CMK (cell line): ENCODE measurements at regions not wholly inside any gene's neighbourhood (a gene's known extent, or its start where the extent isn't known, plus 50 kb on each side); places are given as distances from the start of the nearest gene placed in this dataset.

ENCODE experiments used
- DNase-seq: peaks from one replicate; pipeline ENCODE4 v3.0.0-alpha.2; 2010; ENCODE audit warnings: low read depth

- DNase-seq = no peak
These were observed 207.1 kb upstream of the ZFHX3 start for GRCh38 chr16:73255031-73255430.

DNA sequence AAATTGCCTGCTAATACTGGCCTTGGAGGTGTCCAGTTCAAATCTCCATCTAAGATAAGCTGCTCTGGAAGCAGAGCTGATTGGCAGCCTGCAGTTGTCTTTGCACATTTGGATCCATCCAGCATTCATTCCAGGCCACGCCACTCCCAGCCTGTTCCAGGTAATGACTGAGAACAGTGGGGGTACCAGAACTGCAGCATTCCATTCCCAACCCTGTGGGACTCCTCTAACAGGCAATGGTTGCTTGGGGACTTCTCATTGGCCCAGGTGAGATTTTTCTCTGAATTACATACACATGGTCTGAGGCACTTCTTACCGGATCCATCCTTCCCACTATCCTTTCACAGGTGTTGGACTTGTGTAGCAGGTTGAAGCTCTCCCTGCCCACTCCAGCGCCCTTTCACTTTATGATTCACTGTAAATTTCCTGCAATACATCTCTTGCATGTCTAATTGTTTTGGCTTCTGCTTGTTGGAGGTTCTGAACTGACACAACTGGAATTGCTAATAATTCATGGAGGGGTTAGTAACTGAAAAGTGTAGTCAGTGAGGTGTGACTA lies 206.1 kb upstream of the ZFHX3 start:
- DNase-seq = no peak

- DNase-seq = no peak
These were observed 204.5 kb upstream of the ZFHX3 start for GRCh38 chr16:73252446-73252845.

DNA sequence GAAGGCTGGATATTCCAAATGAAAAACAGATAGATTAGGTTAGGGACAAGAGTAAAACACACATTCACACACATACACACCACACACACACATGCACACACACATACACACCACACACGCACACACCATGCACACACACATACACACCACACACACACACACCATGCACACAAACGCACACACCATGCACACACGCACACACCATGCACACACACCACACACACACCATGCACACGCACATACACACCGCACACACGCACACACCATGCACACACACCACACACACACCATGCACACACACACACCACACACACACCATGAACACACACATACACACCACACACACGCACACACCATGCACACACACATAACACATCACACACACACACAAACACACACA lies 203.7 kb upstream of the ZFHX3 start:
- no peak for DNase-seq

DNA sequence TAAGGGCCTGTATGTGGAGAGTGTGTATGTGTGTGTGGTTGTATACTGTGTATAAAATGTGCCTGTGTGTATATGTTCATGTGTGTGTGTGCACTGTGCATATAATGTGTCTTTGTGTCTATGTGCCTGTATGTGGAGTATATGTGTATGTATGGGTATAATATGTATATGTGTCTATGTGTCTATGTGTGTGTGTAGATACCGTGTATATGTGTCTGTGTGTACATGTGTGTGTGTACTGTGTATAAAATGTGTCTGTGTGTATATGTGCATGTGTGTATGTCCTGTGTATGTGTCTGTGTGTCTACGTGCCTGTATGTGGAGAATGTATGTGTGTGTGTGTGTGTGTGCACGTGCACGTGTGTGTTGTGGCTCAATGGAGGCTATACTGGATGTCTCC lies 200.4 kb upstream of the ZFHX3 start:
- DNase-seq = no peak

GRCh38 chr16:73240920-73241319 lies 193.0 kb upstream of the ZFHX3 start:
- no peak for DNase-seq

- DNase-seq = no peak
These were observed 189.7 kb upstream of the ZFHX3 start for GRCh38 chr16:73237601-73238000.

GRCh38 chr16:73234496-73234895 lies 186.6 kb upstream of the ZFHX3 start:
- DNase-seq = no peak

- no peak for DNase-seq
These were observed 186.0 kb upstream of the ZFHX3 start for GRCh38 chr16:73233846-73234424.

- DNase-seq = no peak
These were observed 185.4 kb upstream of the ZFHX3 start for GRCh38 chr16:73233329-73233765.

DNA sequence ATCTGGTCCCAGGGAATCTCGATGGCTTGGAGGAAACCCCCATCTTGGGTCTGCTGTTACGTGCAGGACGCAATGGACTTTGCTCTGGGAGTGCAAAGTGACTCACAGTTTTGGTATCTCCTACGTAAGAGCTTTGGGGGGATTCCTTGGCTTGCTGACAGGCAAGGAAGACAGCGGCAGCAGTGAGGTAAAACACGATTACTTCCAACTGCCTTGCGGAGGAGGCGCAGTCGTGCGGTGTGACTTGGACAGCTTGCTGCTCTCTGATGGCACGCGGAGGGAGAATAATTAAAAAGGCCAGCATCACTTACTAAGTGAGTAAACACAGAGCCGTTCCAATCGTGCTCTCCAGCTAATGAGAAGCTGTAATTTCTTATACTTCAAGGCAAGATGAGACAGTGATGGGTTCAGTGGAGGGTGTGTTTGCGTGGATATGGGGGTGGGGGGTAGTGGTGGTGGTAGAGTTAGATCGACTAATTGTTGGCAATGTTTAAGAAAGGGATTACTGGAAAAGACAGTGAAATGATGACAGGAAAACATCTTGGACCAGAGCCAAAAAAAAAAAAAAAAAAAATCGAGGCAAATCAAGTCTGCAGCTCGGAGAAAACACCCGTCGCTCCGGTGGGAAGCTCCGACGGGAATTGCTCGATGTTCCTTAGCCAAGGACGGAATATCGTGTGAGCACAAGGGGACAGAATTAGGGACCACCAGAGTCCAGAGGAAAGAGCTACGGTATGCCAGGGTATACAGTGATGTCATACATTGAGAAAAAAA lies 184.8 kb upstream of the ZFHX3 start:
- no peak for DNase-seq

DNA sequence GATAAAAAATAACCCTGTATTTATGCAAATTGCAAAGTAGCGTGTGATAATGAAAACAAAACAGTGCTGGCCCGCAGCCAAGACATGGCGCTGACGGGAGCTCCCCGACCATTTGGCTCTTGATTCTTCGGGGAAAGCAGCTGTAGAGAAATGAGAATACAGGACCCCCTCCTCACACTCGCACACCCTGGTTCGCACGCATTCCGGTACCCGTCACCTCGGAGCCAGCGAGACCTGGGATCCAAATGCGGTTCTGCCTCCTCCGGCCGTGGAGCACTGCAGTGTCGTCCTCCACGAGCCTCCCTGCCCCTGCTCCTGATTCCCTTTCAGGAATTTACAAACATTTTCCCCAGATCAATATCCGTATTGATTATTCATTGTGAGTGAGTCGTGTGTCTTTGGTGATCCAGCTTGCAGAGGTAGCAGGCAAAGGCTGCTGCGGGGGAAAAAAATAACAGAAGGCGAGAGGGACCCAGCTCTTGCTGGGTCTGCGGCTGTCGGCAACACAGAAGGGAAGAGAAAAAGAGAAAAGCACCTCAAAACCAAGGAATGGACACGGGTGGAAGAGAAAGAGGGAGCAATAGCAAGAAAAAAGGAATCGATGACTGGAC lies 184.1 kb upstream of the ZFHX3 start:
- no peak for DNase-seq

GRCh38 chr16:73231379-73231778 lies 183.5 kb upstream of the ZFHX3 start:
- DNase-seq = no peak

- no peak for DNase-seq
These were observed 182.7 kb upstream of the ZFHX3 start for GRCh38 chr16:73230651-73231050.

DNA sequence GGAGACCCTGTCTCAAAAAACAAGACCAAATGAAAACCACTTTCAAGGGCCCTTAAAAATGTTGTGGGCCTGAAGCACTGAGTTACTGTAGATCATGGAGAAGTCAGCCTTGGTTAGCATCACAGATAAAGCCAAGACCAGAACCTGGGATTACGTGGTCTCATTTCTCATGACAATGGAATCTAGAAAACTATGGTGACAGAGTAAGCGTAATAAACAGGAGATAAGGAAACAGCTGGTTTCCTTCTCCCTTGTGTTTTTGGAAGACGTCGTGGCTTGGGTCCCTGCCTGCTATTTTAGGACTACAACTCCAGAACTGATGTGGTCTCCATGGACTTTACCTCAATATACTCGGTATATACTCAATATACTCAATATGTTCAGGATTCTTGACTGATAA lies 180.7 kb upstream of the ZFHX3 start:
- DNase-seq = no peak

DNA sequence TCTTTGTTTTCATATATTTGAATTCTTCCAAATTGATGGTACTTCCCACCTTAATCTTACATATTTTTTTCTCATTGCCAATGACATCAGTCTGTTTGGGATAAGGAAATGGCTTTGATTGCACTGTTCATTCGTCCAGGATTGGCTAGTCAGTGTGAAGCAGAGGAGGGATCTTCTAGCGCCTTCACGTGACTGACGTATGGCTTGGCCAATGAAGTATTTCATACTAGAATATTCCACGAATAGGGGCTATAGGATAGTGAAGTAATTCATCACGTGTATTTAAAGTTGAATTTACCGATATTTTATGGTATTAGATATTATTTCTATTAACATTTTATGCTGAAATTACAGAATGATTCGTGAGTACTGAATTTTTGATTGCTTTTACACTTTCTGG lies 178.7 kb upstream of the ZFHX3 start:
- DNase-seq = no peak

GRCh38 chr16:73225983-73226382 lies 178.1 kb upstream of the ZFHX3 start:
- DNase-seq = no peak

- DNase-seq = no peak
These were observed 172.9 kb upstream of the ZFHX3 start for GRCh38 chr16:73220836-73221235.

DNA sequence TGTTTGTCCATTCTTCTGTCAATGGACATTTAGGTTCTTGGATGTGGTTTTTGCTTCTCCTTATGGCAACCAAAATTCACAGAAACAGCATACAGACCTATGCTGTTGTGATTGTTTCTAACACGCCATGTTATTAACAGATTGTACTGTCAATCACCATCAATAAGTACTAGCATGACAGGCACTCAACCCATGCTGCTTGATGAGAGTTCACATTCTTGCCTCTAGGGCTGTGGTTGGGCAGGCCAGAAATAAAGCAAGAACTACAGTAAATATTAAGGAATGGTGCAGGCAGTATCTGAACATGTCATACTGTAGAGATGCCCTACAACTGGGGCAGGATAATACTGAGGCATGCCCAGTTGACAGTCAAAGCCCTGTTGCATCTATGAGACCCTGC lies 171.2 kb upstream of the ZFHX3 start:
- DNase-seq = no peak

GRCh38 chr16:73217654-73218053 lies 169.7 kb upstream of the ZFHX3 start:
- DNase-seq = no peak

DNA sequence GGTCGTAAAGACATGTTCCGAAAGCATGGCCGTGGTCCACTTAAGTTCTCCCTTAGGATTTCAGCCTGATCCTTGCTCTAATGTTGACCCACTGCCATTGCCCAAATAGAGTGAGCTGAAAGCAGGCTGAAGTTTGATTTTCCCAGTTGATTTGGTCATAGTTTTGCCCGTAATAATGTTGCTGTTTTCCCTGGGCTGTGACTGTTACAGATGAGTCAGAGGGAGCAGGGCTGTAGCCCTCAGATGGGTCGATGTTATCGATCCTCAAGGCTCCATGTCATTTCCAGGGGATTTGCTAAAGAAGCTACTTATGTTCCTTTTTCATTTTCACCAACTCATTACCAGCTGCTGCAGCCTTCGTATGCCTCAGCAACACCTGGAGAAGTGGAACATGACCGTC lies 169.0 kb upstream of the ZFHX3 start:
- DNase-seq = no peak

DNA sequence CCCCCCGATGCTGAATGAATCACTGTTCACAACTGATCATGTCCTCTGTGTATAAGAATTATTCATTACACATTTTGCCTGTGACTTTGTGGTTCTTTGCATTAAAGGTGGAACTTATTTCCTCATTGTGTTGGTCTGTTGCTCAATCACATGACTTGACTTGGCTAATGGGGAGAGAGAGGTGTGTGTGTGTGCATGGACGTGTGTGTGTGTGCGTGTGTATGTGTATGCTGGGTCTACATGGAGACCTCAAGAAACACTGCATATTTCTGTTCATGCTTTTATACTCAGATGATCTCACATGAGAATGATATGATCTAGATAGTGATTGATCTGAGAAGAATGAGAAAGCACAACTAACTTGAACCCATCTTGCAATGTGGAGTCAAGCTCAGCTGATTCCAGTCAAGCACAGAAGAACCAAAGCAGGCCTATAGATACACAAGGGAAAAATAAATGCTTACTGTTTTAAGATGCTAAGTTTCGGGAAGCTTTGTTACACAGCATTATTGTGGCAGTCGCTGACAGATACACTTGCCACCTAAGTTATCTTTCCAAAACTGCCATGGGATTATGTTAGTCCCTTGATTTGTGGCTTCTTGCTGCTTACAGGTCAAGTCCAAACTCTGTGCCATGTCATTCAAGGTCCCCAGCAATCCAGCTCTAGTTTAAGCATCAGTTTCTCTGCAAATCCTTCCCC lies 167.9 kb upstream of the ZFHX3 start:
- DNase-seq = no peak
